Retina (tissue), 1 donor: ENCODE measurements at regions not wholly inside any gene's neighbourhood (a gene's known extent, or its start where the extent isn't known, plus 50 kb on each side); places are given as distances from the start of the nearest gene placed in this dataset.
"Not testable (repeated sequence)": the region's sequence is repeated elsewhere in the genome, so short reads cannot be mapped to it uniquely, and the experiment has no call there.

ENCODE experiments used
- DNase-seq: peaks from one replicate; pipeline ENCODE4 v3.0.0-alpha.2; 2016

- no peak for DNase-seq
These were observed 50.8 kb upstream of the CTNNA1 start for GRCh38 chr5:138702166-138703077.

GRCh38 chr5:138701678-138702077 lies 51.5 kb upstream of the CTNNA1 start:
- no peak for DNase-seq

- no peak for DNase-seq
These were observed 52.5 kb upstream of the CTNNA1 start for GRCh38 chr5:138700581-138701362.

- DNase-seq: no peak
These were observed 53.7 kb upstream of the CTNNA1 start for GRCh38 chr5:138699482-138699881.

- no peak for DNase-seq
These were observed 54.5 kb upstream of the CTNNA1 start for GRCh38 chr5:138698713-138699112.

GRCh38 chr5:138697720-138698360 lies 55.4 kb upstream of the CTNNA1 start:
- DNase-seq: no peak

GRCh38 chr5:138696501-138696900 lies 56.7 kb upstream of the CTNNA1 start:
- no peak for DNase-seq

GRCh38 chr5:138695781-138696180 lies 57.4 kb upstream of the CTNNA1 start:
- no peak for DNase-seq

GRCh38 chr5:138694146-138694545 lies 59.1 kb upstream of the CTNNA1 start:
- no peak for DNase-seq

GRCh38 chr5:138692370-138692769 lies 60.9 kb upstream of the CTNNA1 start:
- DNase-seq: no peak

GRCh38 chr5:138686668-138687067 lies 66.6 kb upstream of the CTNNA1 start:
- DNase-seq: no peak

- no peak for DNase-seq
These were observed 68.0 kb upstream of the CTNNA1 start for GRCh38 chr5:138685193-138685745.

GRCh38 chr5:138682462-138682861 lies 70.8 kb upstream of the CTNNA1 start:
- DNase-seq: not testable (repeated sequence)

GRCh38 chr5:138678826-138679225 lies 74.4 kb upstream of the CTNNA1 start:
- DNase-seq: not testable (repeated sequence)

- no peak for DNase-seq
These were observed 75.4 kb upstream of the CTNNA1 start for GRCh38 chr5:138677782-138678181.

GRCh38 chr5:138676556-138677193 lies 76.5 kb upstream of the CTNNA1 start:
- DNase-seq: no peak

- no peak for DNase-seq
These were observed 77.2 kb upstream of the CTNNA1 start for GRCh38 chr5:138676002-138676401.

GRCh38 chr5:138668451-138669380 lies 84.5 kb upstream of the CTNNA1 start:
- no peak for DNase-seq

- DNase-seq: not testable (repeated sequence)
These were observed 85.4 kb upstream of the CTNNA1 start for GRCh38 chr5:138667782-138668331.

GRCh38 chr5:138666226-138666742 lies 86.9 kb upstream of the CTNNA1 start:
- DNase-seq: no peak

GRCh38 chr5:138665261-138665660 lies 88.0 kb upstream of the CTNNA1 start:
- no peak for DNase-seq
